IMR-90 (cell line): ENCODE measurements at regions not wholly inside any gene's neighbourhood (a gene's known extent, or its start where the extent isn't known, plus 50 kb on each side); places are given as distances from the start of the nearest gene placed in this dataset.

Source experiments
- ATAC-seq: fragments of 200-7000 bp; cut with Tn5 transposase; 2 replicates; pipeline ENCODE4 v1.9.1; 2020; ENCODE audit warnings: low read depth, mild to moderate bottlenecking, moderate library complexity
- BruUV-seq: library from RNA; stranded (reverse); fragments of 400-500 nt; replicated peaks from 2 replicates; lab custom pipeline; 2021; lab: Mats Ljungman, UMichigan
- CTCF ChIA-PET: fragments of 300-600 bp; formaldehyde crosslinking; extraction: SDS; loops from one replicate; lab custom pipeline; 2021; ENCODE audit warnings: antibody characterized with exemption; lab: Yijun Ruan, JAX
- POLR2A ChIA-PET: fragments of 300-600 bp; sonication (Branson Sonifier 250); formaldehyde crosslinking; loops from one replicate; lab custom pipeline; 2022; ENCODE audit warnings: antibody characterized with exemption; ENCODE audit not compliant: unreplicated experiment; lab: Charles Lee
- DNase-seq: peaks from one replicate; pipeline ENCODE4 v3.0.0; 2013
- H2AFZ ChIP-seq: replicated peaks from 2 replicates; pipeline ENCODE3; 2013; ENCODE audit warnings: low read length, mild to moderate bottlenecking; ENCODE audit not compliant: poor library complexity
- H2AK5ac ChIP-seq: 2 replicates; pipeline ENCODE4 v1.6.1; 2013; ENCODE audit warnings: low read depth, low read length, inconsistent platforms
- H2AK9ac ChIP-seq: replicated peaks from 2 replicates; pipeline ENCODE3; 2013; ENCODE audit warnings: mild to moderate bottlenecking, low read depth, low read length, moderate library complexity; ENCODE audit not compliant: poor library complexity
- H2BK120ac ChIP-seq: 2 replicates; pipeline ENCODE4 v1.6.1; 2013; ENCODE audit warnings: low read depth, low read length, inconsistent platforms
- H2BK15ac ChIP-seq: 3 replicates; pipeline ENCODE4 v1.6.1; 2013; ENCODE audit warnings: low read depth, low read length, inconsistent platforms
- H2BK20ac ChIP-seq: 2 replicates; pipeline ENCODE4 v1.6.1; 2013; ENCODE audit warnings: low read depth, mild to moderate bottlenecking, inconsistent platforms, low read length, moderate library complexity
- H2BK5ac ChIP-seq: 2 replicates; pipeline ENCODE4 v1.6.1; 2013; ENCODE audit warnings: mild to moderate bottlenecking, low read depth, low read length, inconsistent platforms; ENCODE audit not compliant: poor library complexity, severe bottlenecking
- H3K14ac ChIP-seq: replicated peaks from 2 replicates; pipeline ENCODE4 v1.6.1; 2013; ENCODE audit warnings: low read depth, low read length, inconsistent platforms
- H3K18ac ChIP-seq: 2 replicates; pipeline ENCODE4 v1.6.1; 2013; ENCODE audit warnings: low read depth, low read length, control low read depth
- H3K23ac ChIP-seq: 2 replicates; pipeline ENCODE4 v1.6.1; 2013; ENCODE audit warnings: low read depth, low read length, inconsistent platforms
- H3K27ac ChIP-seq: 2 replicates; pipeline ENCODE4 v1.5.1; 2013; ENCODE audit warnings: mild to moderate bottlenecking, control low read depth, low read length; ENCODE audit not compliant: insufficient read depth
- H3K27me3 ChIP-seq: 2 replicates; pipeline ENCODE4 v1.6.1; 2013; ENCODE audit warnings: low read length; ENCODE audit not compliant: control insufficient read depth, insufficient read depth
- H3K36me3 ChIP-seq: 2 replicates; pipeline ENCODE4 v1.6.1; 2013; ENCODE audit warnings: low read length, mixed read lengths; ENCODE audit not compliant: control insufficient read depth, insufficient read depth
- H3K4ac ChIP-seq: 2 replicates; pipeline ENCODE4 v1.6.1; 2013; ENCODE audit warnings: low read depth, low read length, inconsistent platforms
- H3K4me1 ChIP-seq: 2 replicates; pipeline ENCODE4 v1.6.1; 2013; ENCODE audit warnings: low read length, mixed read lengths; ENCODE audit not compliant: control insufficient read depth, insufficient read depth
- H3K4me2 ChIP-seq: 2 replicates; pipeline ENCODE4 v1.6.1; 2013; ENCODE audit warnings: low read depth, mild to moderate bottlenecking, control low read depth, low read length, moderate library complexity
- H3K4me3 ChIP-seq: 2 replicates; pipeline ENCODE4 v1.5.1; 2013; ENCODE audit warnings: low read depth, mild to moderate bottlenecking, control low read depth, low read length, moderate library complexity; ENCODE audit not compliant: insufficient read depth
- H3K56ac ChIP-seq: 2 replicates; pipeline ENCODE4 v1.6.1; 2013; ENCODE audit warnings: low read length, inconsistent platforms; ENCODE audit not compliant: insufficient read depth; ENCODE audit errors: extremely low read depth
- H3K79me1 ChIP-seq, 2 experiments: 2 replicates each; pipeline ENCODE4 v1.6.1; 2013; ENCODE audit warnings: low read length in 2 of 2, inconsistent platforms in 1 of 2, low read depth in 1 of 2
- H3K9ac ChIP-seq: 2 replicates; pipeline ENCODE4 v1.6.1; 2013; ENCODE audit warnings: low read depth, low read length, control low read depth
- H3K9me1 ChIP-seq: 2 replicates; pipeline ENCODE4 v1.6.1; 2013; ENCODE audit warnings: low read length, inconsistent platforms; ENCODE audit not compliant: insufficient read depth
- H3K9me3 ChIP-seq: 2 replicates; pipeline ENCODE4 v1.6.1; 2013; ENCODE audit warnings: low read length; ENCODE audit not compliant: control insufficient read depth, insufficient read depth
- H4K20me1 ChIP-seq: 2 replicates; pipeline ENCODE4 v1.6.1; 2013; ENCODE audit warnings: low read length, inconsistent platforms; ENCODE audit not compliant: insufficient read depth
- H4K5ac ChIP-seq: 2 replicates; pipeline ENCODE4 v1.6.1; 2013; ENCODE audit warnings: mild to moderate bottlenecking, low read depth, low read length, control low read depth
- H4K8ac ChIP-seq, 2 experiments: 2 replicates each; pipeline ENCODE4 v1.6.1; 2013; ENCODE audit warnings: low read depth in 2 of 2, low read length in 2 of 2, control low read depth in 1 of 2, inconsistent platforms in 1 of 2
- H4K91ac ChIP-seq: 2 replicates; pipeline ENCODE4 v1.6.1; 2013; ENCODE audit warnings: low read depth, low read length, inconsistent platforms; ENCODE audit not compliant: insufficient read depth
- CEBPB ChIP-seq: IDR thresholded peaks from 2 replicates; pipeline ENCODE4 v1.6.1; 2012; ENCODE audit warnings: low read depth, low read length, improper control_type of control experiment
- CHD1 ChIP-seq: IDR thresholded peaks from 2 replicates; pipeline ENCODE4 v1.6.1; 2012; ENCODE audit warnings: low read depth, low read length, improper control_type of control experiment
- CTCF ChIP-seq: conservative IDR thresholded peaks from 2 replicates; pipeline ENCODE4 v1.5.1; 2012; ENCODE audit warnings: mild to moderate bottlenecking, low read depth, low read length, improper control_type of control experiment
- FOS ChIP-seq: fragments of 150-350 bp; IDR thresholded peaks from 2 replicates; pipeline ENCODE4 v1.6.1; 2016; ENCODE audit warnings: low read depth, low read length
- MAZ ChIP-seq: IDR thresholded peaks from 2 replicates; pipeline ENCODE4 v1.6.1; 2012; ENCODE audit warnings: low read depth, mild to moderate bottlenecking, low read length, improper control_type of control experiment, moderate library complexity, borderline replicate concordance
- MXI1 ChIP-seq: IDR thresholded peaks from 2 replicates; pipeline ENCODE4 v1.6.1; 2012; ENCODE audit warnings: low read depth, mild to moderate bottlenecking, low read length, moderate library complexity, borderline replicate concordance
- NFE2L2 ChIP-seq: fragments of 150-350 bp; IDR thresholded peaks from 2 replicates; pipeline ENCODE4 v1.6.1; 2016; ENCODE audit warnings: low read depth, mild to moderate bottlenecking, low read length
- RCOR1 ChIP-seq: IDR thresholded peaks from 2 replicates; pipeline ENCODE4 v1.6.1; 2012; ENCODE audit warnings: mild to moderate bottlenecking, low read length, improper control_type of control experiment; ENCODE audit not compliant: insufficient replicate concordance
- SMC3 ChIP-seq: fragments of 150-350 bp; IDR thresholded peaks from 2 replicates; pipeline ENCODE4 v1.6.1; 2016; ENCODE audit warnings: low read depth, mild to moderate bottlenecking, antibody characterized with exemption, low read length, moderate library complexity
- WGBS, 2 experiments: methylation state at CpG; one replicate each; pipeline versions ENCODE4 v1.1.5 to v1.1.7; 2013; ENCODE audit warnings: missing lambda C conversion rate in 2 of 2; ENCODE audit not compliant: insufficient read length in 1 of 2; ENCODE audit errors: extremely low coverage in 2 of 2; 5-methylcytosine and 5-hydroxymethylcytosine counted together
- dilution Hi-C: fragments of 300-500 bp; cut with HindIII; formaldehyde crosslinking; loops from one replicate; pipeline ENCODE4 v1.14.3; 2018; ENCODE audit warnings: low sequenced_read_pairs; ENCODE audit not compliant: unreplicated experiment
- in situ Hi-C: fragments of 300-500 bp; cut with MboI; formaldehyde crosslinking; loops from 3 replicates; pipeline ENCODE4 v1.14.3; 2019; ENCODE audit warnings: low sequenced_read_pairs, inconsistent platforms, mixed read lengths
- intact Hi-C: fragments of 100-400 bp; cut with micrococcal nuclease; formaldehyde crosslinking; loops from 2 replicates; pipeline ENCODE4 v1.10.0; 2022

GRCh38 chr15:53457479-53457878 is 302.0 kb downstream of the WDR72 start:
- Histone ChIP-seq H2BK15ac (no peak overlapping the region), H3K9me1 (no peaks in the 10 kb centered on the region), H2BK20ac (no peak overlapping the region), H4K91ac (no peak overlapping the region), H3K9ac (no peak overlapping the region), H3K27ac (no peak overlapping the region), H2BK120ac (no peak overlapping the region), H3K23ac (no peak overlapping the region), H3K36me3 (no peaks in the 10 kb centered on the region), H3K14ac (no peak overlapping the region), H3K4me2 (no peak overlapping the region), H2AK5ac (no peak overlapping the region), H3K27me3 (no peaks in the 10 kb centered on the region), H4K5ac (no peak overlapping the region), H3K4me3 (no peak overlapping the region), H3K4ac (no peak overlapping the region), H2AFZ (no peak overlapping the region), H4K20me1 (no peaks in the 10 kb centered on the region), H2BK5ac (no peak overlapping the region), H3K79me1 (no peaks in the 10 kb centered on the region), H3K18ac (no peak overlapping the region), H2AK9ac (no peak overlapping the region), H3K9me3 (peaks cover 14% of the 10 kb centered on the region), H3K4me1 (no peaks in the 10 kb centered on the region), H4K8ac (no peak overlapping the region), H3K56ac (no peak overlapping the region)
- ATAC-seq (no peak), DNase-seq (no peak)
- intact Hi-C loops (no loop called here), in situ Hi-C loops (no loop called here), dilution Hi-C loops (no loop called here)
- CTCF ChIA-PET, result no interaction called here
- TF ChIP-seq NFE2L2, result no peak
- no peak for TF ChIP-seq MXI1
- no peak for TF ChIP-seq CTCF
- TF ChIP-seq CHD1, result no peak
- TF ChIP-seq FOS, result no peak
- TF ChIP-seq SMC3, result no peak
- TF ChIP-seq RCOR1, result no peak
- TF ChIP-seq CEBPB, result no peak
- TF ChIP-seq MAZ, result no peak
- POLR2A ChIA-PET, result interaction anchor here (0.6 kb wide), 1 partner anchor 924 kb away, joined by 3 read pairs; no protein-coding TSS in a partner anchor
- no TSS peak for BruUV-seq
- WGBS, 2 experiments, result no CpG with 5 or more reads among the region's 3 CpGs
